GM13976 (cell line): ENCODE measurements at regions not wholly inside any gene's neighbourhood (a gene's known extent, or its start where the extent isn't known, plus 50 kb on each side); places are given as distances from the start of the nearest gene placed in this dataset.

Experiments
- DNase-seq: peaks from one replicate; pipeline ENCODE4 v3.0.0; 2012; ENCODE audit warnings: low spot score
- CTCF ChIP-seq: IDR thresholded peaks from 2 replicates; pipeline ENCODE4 v1.5.1; 2012; ENCODE audit warnings: borderline replicate concordance, mild to moderate bottlenecking; ENCODE audit not compliant: insufficient read depth; ENCODE audit errors: extremely low read depth, missing control alignments, control extremely low read depth
- in situ Hi-C: fragments of 300-500 bp; cut with MboI; formaldehyde crosslinking; loops from one replicate; pipeline ENCODE4 v1.12.0; 2022; ENCODE audit warnings: low sequenced_read_pairs, mixed read lengths, inconsistent platforms; ENCODE audit not compliant: unreplicated experiment

GRCh38 chr3:159340877-159341500, 539.1 kb downstream of the MFSD1 start:
- DNase-seq: no peak
- in situ Hi-C loops: no loop called here
- no peak for TF ChIP-seq CTCF

- in situ Hi-C loops: no loop called here
- TF ChIP-seq CTCF: no peak
- no peak for DNase-seq
Measured at GRCh38 chr3:159346271-159346903, 544.5 kb downstream of the MFSD1 start.

DNA sequence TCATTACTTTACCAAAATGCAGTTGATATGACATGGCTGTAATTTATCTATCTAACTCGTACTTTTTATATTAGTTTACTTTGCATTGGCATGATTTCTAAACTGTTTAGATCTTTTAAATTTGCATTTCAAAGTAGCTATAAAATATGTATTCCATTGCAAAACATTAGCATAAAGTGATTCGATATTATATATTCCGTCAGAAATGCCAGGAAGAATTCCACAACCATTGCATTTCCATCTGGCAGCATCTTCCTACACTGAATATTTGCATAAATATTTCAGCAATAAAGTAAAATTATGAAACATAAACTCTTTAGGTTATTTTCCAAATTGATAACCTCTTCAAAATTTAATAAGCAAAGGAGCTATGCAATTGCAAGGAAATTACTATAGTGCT, 546.6 kb downstream of the MFSD1 start:
- in situ Hi-C loops: no loop called here
- no peak for TF ChIP-seq CTCF
- DNase-seq: no peak

- in situ Hi-C loops: no loop called here
- no peak for DNase-seq
- no peak for TF ChIP-seq CTCF
Measured at GRCh38 chr3:159356606-159357005, 554.8 kb downstream of the MFSD1 start.

GRCh38 chr3:159364511-159364910, 562.7 kb downstream of the MFSD1 start:
- in situ Hi-C loops: no loop called here
- no peak for DNase-seq
- TF ChIP-seq CTCF: no peak

- DNase-seq: no peak
- in situ Hi-C loops: no loop called here
- TF ChIP-seq CTCF: no peak
Measured at GRCh38 chr3:159366476-159366875, 564.6 kb downstream of the MFSD1 start.

DNA sequence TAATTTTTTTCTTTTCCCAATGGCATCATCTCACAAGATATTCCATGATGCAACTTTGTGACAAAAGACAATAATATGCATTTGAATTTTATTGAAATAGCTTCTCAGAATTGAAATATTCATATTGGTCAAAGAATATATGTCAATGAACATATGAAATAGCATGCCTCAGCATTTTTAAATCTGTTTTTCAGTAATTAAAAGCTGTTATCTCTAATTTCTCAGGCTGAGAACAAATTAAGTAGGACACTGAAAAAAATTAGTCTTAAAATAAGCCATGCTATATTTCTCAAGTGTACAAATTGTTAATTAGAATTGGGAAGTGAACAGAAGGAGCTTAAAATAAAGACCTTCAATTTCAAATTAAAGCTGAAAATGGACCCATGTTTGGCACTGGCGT, 570.1 kb downstream of the MFSD1 start:
- DNase-seq: no peak
- in situ Hi-C loops: no loop called here
- no peak for TF ChIP-seq CTCF
